ENCODE measurements at regions not wholly inside any gene's neighbourhood (a gene's known extent, or its start where the extent isn't known, plus 50 kb on each side); places are given as distances from the start of the nearest gene placed in this dataset.

DNA sequence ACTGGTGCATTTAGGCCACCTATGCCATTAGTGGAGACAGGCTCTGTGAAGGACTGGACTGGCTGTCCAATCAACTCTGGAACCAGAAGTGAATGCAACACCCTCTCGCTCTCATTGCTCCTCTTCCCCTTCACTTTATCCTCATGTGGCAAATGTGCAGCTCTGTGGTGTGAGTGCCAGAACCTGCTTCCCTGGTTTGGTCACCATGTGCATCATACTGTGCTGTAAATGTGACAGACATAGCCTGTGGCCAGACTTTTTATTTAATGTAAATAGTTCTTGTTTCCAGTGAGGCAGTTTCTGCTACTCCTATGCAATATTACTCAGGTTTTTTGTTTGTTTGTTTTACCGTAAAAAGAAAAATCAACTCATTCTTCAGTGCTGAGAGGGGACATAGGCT, 73.0 kb upstream of the PPP1R9A start:
- TF ChIP-seq POLR2AphosphoS5 (IDR thresholded peaks at IDR 0.05) (no peak), POLR2A (IDR thresholded peaks at IDR 0.05) (no peak)

Data from breast epithelium (tissue), 3 donors.